Subcutaneous abdominal adipose tissue (tissue), 5 donors: ENCODE measurements at regions not wholly inside any gene's neighbourhood (a gene's known extent, or its start where the extent isn't known, plus 50 kb on each side); places are given as distances from the start of the nearest gene placed in this dataset.
"Not testable (repeated sequence)": the region's sequence is repeated elsewhere in the genome, so short reads cannot be mapped to it uniquely, and the experiment has no call there.

ENCODE experiments used
- H3K27ac ChIP-seq: one replicate; pipeline ENCODE4 v1.7.0; 2013; ENCODE audit warnings: low read depth, mild to moderate bottlenecking, inconsistent platforms, low read length, moderate library complexity
- H3K27me3 ChIP-seq, 5 donors: one replicate each; pipeline ENCODE4 v1.7.0; 2013; ENCODE audit warnings: low read length in 5 of 5, inconsistent platforms in 1 of 5; ENCODE audit not compliant: control insufficient read depth in 5 of 5, insufficient read depth in 4 of 5
- H3K36me3 ChIP-seq, 5 donors: one replicate each; pipeline ENCODE4 v1.7.0; 2013; ENCODE audit warnings: low read length in 5 of 5; ENCODE audit not compliant: control insufficient read depth in 5 of 5, insufficient read depth in 5 of 5
- H3K4me1 ChIP-seq, 5 donors: one replicate each; pipeline ENCODE4 v1.7.0; 2013; ENCODE audit warnings: low read length in 5 of 5, mild to moderate bottlenecking in 3 of 5, moderate library complexity in 1 of 5; ENCODE audit not compliant: control insufficient read depth in 5 of 5, insufficient read depth in 5 of 5
- H3K4me3 ChIP-seq, 5 donors: one replicate each; pipeline ENCODE4 v1.7.0; 2013; ENCODE audit warnings: low read length in 5 of 5, low read depth in 1 of 5
- H3K9ac ChIP-seq, 5 donors: one replicate each; pipeline ENCODE4 v1.7.0; 2013; ENCODE audit warnings: low read length in 5 of 5, mild to moderate bottlenecking in 4 of 5, moderate library complexity in 3 of 5
- H3K9me3 ChIP-seq, 5 donors: one replicate each; pipeline ENCODE4 v1.7.0; 2013; ENCODE audit warnings: low read length in 5 of 5; ENCODE audit not compliant: control insufficient read depth in 5 of 5
- donor health status: healthy.
- donor health status: healthy.
- donor health status: healthy.
- donor health status: healthy.
- donor health status: healthy.

DNA sequence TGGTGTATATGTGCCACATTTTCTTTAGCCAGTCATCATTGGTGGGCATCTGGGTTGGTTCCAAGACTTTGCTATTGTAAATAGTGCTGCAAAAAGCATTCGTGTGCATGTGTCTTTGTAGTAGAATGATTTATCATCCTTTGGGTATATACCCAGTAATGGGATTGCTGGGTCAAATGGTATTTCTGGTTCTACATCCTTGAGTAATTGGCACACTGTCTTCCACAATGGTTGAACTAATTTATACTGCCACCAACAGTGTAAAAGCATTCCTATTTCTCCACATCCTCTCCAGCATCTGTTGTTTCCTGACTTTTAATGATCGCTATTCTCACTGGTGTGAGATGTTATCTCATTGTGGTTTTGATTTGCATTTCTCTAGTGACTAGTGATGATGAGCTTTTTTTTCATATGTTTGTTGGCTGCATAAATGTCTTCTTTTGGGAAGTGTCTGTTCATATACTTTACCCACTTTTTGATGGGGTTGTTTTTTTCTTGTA, 264.6 kb upstream of the ETAA1 start:
- H3K9me3 ChIP-seq, H3K27ac ChIP-seq, H3K4me3 ChIP-seq, H3K4me1 ChIP-seq, H3K27me3 ChIP-seq, H3K36me3 ChIP-seq, H3K9ac ChIP-seq: not testable (repeated sequence)

DNA sequence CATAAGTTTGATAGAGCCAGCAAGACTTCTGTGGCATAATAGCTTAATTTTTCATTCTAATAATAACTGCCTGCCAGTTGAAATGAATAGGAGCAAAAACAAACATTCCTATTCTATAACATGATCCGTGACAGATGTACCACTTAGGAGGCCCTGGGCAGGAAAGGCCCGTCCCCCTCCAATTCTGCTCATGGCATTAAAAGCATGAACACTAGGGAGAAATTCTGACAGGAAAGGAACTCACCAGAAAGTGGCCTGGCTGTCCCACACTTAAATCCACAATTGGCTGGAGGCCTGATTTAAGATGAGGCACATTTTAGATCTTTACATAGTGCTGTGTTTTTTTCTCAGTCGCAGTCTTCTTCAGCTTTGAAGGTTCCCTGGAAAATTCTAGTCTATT, 261.9 kb upstream of the ETAA1 start:
- no peaks in the 10 kb centered on the region for H3K36me3 ChIP-seq
- no peak overlapping the region for H3K27ac ChIP-seq
- H3K4me1 ChIP-seq, result no peaks in the 10 kb centered on the region
- no peaks in the 10 kb centered on the region for H3K9me3 ChIP-seq
- no peak overlapping the region for H3K4me3 ChIP-seq
- H3K9ac ChIP-seq, result no peak overlapping the region
- no peaks in the 10 kb centered on the region for H3K27me3 ChIP-seq

DNA sequence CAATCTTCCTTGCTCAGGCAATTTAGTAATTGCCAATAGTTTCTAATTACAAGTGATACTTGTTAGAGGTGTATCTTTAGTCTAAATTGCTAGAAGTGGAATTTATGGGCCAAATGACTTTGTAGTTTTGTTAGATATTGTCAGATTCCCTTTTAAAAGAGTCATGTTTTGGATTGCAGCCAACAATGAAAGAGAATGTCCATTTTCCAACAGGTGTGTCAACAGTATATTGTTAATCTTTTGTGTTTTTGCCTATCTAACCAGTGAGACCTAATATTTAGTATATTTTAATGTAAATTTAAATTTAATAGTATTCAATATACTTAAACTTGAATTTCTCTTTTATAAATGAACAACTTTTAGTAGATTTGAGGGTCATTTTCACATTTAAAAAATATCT, 259.4 kb upstream of the ETAA1 start:
- Histone ChIP-seq H3K9ac (no peak overlapping the region), H3K27ac (no peak overlapping the region), H3K4me3 (no peak overlapping the region), H3K9me3 (no peaks in the 10 kb centered on the region), H3K36me3 (no peaks in the 10 kb centered on the region), H3K4me1 (no peaks in the 10 kb centered on the region), H3K27me3 (no peaks in the 10 kb centered on the region)

DNA sequence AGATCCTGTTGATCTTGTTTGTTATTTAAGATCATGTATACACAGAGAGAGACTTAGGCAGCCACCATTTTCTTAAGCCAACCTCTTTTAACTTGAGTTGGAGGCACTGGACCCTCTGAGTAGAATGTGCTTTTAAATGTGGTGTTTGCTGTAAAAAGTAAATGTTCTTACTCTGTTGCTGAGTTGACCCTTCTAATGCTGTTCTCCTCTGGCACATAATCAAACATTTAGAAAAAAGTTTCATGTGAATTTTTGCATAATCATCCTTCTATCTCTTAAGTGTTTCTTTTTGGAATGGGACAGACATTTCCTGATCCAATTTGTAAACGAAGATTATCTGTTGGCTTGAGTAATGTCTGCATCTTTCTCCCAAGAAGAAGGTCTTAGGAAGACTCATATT, 255.1 kb upstream of the ETAA1 start:
- Histone ChIP-seq H3K27ac (no peak overlapping the region), H3K36me3 (no peaks in the 10 kb centered on the region), H3K9me3 (no peaks in the 10 kb centered on the region), H3K27me3 (peaks cover 0 to 2% (median 0%) of the 10 kb centered on the region in 5 donors), H3K9ac (no peak overlapping the region), H3K4me1 (no peaks in the 10 kb centered on the region), H3K4me3 (no peak overlapping the region)

DNA sequence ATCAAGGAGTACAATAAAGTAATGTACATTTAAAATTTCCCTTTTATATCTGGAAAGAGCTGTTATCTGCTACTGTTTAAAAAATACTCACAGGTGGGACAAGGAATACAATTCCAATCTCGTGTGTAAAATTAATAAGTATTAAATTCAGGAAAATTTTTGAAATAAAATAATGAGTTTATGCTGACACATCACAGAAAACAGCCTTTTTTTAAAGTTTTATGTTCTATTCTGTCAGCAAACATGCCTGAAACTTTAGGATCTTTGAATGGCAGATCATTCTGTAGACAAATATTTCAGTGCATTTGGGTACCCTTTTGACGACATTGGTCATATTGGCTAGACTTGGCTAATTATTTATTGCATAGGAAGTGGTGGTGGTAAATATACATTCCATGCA, 254.4 kb upstream of the ETAA1 start:
- Histone ChIP-seq H3K27me3 (peaks cover 0 to 2% (median 0%) of the 10 kb centered on the region in 5 donors), H3K9me3 (no peaks in the 10 kb centered on the region), H3K9ac (no peak overlapping the region), H3K4me3 (no peak overlapping the region), H3K27ac (no peak overlapping the region), H3K4me1 (no peaks in the 10 kb centered on the region), H3K36me3 (no peaks in the 10 kb centered on the region)

DNA sequence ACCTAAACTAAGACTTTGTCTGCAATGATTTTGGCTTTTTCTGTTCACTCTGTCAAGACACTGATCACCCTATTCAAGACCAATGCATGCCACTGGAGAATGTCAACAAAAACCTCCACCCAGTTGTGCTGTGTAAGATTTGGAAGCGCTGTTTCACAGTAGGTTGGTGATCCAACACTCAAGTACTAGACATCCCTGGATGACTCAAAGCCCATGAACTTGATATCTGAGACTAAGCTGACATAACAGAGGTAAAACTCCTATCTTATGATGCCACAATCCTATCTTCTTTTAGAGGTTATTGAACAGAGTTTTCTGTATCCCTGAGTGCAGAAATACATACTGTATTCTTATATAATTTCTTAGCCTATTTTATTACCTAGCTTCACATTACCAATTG, 251.3 kb upstream of the ETAA1 start:
- no peak overlapping the region for H3K9ac ChIP-seq
- H3K27me3 ChIP-seq, result peaks cover 0 to 2% (median 0%) of the 10 kb centered on the region in 5 donors
- no peak overlapping the region for H3K27ac ChIP-seq
- no peak overlapping the region for H3K4me3 ChIP-seq
- H3K36me3 ChIP-seq, result no peaks in the 10 kb centered on the region
- H3K4me1 ChIP-seq, result no peaks in the 10 kb centered on the region
- no peaks in the 10 kb centered on the region for H3K9me3 ChIP-seq

DNA sequence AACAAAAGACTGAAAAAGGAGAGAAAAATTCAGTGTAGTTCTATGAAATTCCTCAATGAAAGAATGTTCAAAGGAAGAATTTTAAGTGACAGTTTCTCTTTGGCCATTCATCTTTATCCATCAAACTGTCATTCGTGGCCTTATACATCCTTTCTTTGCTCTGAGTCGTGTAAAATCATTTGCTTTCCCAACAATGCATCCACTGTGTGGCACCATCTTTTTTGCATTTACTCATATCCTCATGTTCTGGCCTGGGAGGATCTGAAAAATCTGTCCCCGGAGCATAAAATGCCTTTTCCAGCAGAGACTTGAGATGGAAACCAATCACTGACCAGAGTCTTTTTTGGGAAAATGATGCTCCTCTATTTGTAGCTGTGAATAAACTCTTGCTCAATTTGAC, 240.3 kb upstream of the ETAA1 start:
- Histone ChIP-seq H3K27me3 (no peaks in the 10 kb centered on the region), H3K9ac (no peak overlapping the region), H3K9me3 (peaks cover 0 to 8% (median 2%) of the 10 kb centered on the region in 5 donors), H3K4me1 (no peaks in the 10 kb centered on the region), H3K4me3 (no peak overlapping the region), H3K36me3 (no peaks in the 10 kb centered on the region), H3K27ac (no peak overlapping the region)

DNA sequence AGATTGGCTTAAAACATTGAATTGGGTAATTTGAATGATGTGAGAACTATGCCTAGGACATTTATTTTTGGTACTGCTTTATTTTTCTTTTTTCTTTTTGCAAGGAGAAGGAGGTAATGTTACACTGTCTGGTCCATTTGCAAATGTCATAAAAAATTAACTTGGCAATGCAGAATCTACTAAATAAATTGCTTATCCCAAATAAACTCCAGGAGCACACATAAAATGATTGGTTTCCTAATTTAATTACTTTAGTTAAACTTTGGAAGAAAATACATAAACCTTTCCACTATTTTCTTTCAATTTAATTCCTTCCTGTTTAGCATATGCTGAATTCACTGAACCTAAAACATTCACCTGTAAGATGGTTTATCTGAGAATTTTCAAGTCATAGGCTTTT, 238.4 kb upstream of the ETAA1 start:
- Histone ChIP-seq H3K27me3 (no peaks in the 10 kb centered on the region), H3K9ac (no peak overlapping the region), H3K9me3 (no peaks in the 10 kb centered on the region), H3K4me3 (no peak overlapping the region), H3K4me1 (no peaks in the 10 kb centered on the region), H3K27ac (no peak overlapping the region), H3K36me3 (no peaks in the 10 kb centered on the region)

DNA sequence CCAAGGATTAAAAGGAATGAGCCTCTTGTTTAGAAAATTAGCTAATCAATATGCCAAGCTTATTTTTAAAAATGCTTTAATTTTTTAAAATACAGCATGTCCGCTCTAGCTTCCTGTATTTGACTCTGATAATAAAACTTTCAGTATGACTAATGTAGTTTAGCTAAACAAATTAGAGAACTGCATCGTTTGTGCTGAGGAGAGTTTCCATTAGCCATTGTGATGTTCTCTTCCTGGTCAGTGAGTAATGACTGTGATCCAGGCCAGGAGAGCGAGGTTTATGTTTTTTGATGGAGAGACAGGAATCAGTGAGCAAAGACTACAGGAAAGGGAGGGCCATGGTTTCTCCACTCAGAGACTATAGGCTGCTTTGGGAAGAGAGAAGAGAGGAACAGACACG, 237.2 kb upstream of the ETAA1 start:
- Histone ChIP-seq H3K4me1 (no peaks in the 10 kb centered on the region), H3K27me3 (no peaks in the 10 kb centered on the region), H3K27ac (no peak overlapping the region), H3K4me3 (no peak overlapping the region), H3K9ac (no peak overlapping the region), H3K36me3 (no peaks in the 10 kb centered on the region), H3K9me3 (no peaks in the 10 kb centered on the region)

DNA sequence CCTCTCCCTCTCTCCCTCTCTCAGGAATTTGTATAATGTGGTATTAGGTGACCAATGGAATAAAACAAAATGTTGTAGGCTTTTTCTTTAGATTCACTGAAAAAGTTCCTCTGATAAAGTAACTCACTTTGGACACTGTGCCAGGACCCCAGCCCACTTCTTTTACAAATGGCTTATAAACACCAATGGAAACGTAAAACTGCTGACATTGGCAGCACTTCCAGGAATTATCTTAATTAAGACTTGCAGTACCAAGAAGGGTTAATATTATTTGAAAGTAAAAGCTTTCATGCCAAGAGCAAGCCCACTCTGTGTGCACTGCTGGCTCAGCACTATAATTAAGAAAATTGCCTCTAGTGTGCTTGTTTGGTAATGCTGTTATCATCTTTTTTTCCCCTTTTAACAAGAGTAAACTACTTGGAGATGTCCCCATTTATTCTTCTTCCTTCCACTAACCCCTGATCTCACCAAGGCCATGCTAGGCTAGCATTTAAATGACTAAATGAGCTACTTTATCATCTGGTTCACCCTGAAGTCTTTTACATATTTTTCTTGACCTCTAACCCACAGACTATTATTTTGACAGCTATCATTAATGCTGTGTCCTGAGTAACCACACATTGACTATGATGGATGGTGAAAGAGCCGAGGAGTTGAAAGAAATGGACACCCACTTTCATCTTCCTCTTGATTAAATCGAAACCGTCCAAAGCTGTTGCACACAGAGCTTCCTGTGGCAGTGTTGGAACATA, 232.2 kb upstream of the ETAA1 start:
- H3K9me3 ChIP-seq, result peaks cover 0 to 3% (median 0%) of the 10 kb centered on the region in 5 donors
- no peak overlapping the region for H3K4me3 ChIP-seq
- no peaks in the 10 kb centered on the region for H3K36me3 ChIP-seq
- no peaks in the 10 kb centered on the region for H3K4me1 ChIP-seq
- H3K9ac ChIP-seq, result no peak overlapping the region
- no peak overlapping the region for H3K27ac ChIP-seq
- no peaks in the 10 kb centered on the region for H3K27me3 ChIP-seq
